GM19467 (cell line): ENCODE measurements at regions not wholly inside any gene's neighbourhood (a gene's known extent, or its start where the extent isn't known, plus 50 kb on each side); places are given as distances from the start of the nearest gene placed in this dataset.
A peak's percentile ranks its signal among the peaks of the same experiment; 100 is the strongest.

ENCODE experiments used
- ATAC-seq: cut with Tn5 transposase; IDR thresholded peaks from one replicate; pipeline ENCODE4 v1.9.1; 2021; ENCODE audit warnings: mild to moderate bottlenecking, moderate library complexity; ENCODE audit not compliant: unreplicated experiment

DNA sequence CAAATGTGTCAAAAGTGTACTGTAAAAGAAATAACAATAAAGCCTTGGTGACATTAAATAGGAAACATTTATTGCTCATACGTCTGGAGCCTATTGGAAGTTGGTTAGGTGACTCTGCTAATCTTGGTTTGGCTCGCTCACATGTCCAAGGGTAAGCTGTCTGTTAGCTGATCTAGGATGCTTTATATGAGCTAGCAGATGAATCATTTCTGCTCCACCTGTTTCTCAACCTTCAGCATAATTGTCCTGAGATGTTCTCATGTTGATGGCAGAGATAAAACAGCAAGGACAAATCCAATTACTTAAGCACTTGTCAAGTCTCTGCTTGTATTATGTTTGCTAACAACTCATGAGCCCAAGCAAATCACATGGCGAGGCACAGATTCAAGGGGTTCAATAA, 56.0 kb upstream of the CD53 start:
- no peak for ATAC-seq

DNA sequence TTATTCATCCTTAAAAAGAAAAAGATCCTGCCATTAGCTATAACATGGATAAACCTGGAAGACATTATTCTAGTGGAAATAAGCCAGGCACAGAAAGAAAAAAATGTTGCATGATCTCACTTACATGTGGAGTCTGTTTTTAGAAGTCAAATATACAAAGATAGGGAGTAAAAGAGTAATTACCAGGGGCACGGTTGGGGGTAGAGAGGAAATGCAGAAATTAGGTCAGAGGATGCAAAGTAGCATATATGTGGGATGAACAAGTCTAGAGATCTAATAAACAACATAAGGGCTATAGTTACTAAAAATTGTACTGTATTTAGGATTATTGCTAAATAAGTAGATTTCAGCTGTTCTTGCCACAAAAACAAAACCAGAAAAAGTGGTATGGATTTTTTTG, 61.4 kb upstream of the CD53 start:
- no peak for ATAC-seq

DNA sequence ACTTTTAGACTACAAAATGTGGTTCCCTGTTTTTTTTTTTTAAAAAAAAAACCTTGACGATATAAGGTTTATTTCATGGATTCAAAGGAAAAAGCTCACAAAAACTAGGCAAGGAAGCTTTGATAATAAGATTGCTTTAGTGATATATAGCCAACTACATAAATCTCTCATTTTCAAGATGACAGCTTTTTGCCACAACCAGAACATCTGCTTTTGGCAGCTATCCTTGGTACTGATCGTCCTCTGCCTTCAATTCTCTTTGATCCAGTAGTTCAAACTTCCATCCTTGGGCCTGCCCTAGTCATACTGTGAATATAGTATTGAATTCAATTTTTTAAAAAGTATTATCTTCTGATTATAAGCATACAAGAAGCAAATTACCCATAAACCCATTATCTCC, 72.9 kb upstream of the CD53 start:
- no peak for ATAC-seq

DNA sequence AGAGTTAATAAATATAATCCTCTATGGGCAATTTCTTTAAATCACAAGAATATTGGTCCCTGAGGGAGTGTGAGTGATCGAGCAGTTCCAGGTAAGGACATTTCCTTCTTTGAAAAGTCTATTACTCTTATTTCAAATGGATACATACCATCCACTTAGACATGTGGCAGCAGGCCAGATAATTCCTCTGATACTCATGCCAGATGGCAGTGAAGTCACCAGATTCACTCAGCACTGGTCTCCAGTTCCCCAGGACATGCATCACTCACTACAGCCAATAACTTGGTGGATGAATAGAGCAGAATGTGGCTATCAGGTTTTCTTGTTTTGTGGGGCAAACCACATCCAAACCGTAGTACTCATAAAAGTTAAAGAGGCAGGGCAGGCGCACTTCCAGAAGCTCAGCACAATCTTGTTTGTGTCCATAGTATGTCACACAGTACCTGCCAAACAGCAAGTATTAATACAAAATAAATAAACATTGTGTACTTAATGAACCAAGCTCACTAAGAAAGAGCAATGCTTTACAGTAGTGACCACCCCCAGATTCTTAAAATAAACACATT, 74.2 kb upstream of the CD53 start:
- no peak for ATAC-seq

DNA sequence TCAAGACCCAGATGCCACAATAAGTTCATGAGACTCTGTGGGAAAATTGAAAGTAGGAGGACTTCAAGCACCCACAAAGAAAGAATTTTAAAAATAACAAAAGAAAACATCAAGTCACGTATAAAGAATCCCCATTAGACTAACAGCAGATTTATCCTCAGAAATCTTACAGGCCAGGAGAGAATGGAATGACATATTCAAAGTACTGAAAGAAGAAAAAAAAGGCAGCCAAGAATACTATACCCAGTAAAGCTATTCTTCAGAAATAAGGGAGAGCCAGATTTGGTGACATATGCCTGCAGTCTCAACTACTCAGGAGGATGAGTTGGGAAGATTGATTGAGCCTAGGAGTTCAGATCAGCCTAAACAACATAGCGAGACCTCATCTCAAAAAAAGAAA, 84.3 kb upstream of the CD53 start:
- no peak for ATAC-seq

DNA sequence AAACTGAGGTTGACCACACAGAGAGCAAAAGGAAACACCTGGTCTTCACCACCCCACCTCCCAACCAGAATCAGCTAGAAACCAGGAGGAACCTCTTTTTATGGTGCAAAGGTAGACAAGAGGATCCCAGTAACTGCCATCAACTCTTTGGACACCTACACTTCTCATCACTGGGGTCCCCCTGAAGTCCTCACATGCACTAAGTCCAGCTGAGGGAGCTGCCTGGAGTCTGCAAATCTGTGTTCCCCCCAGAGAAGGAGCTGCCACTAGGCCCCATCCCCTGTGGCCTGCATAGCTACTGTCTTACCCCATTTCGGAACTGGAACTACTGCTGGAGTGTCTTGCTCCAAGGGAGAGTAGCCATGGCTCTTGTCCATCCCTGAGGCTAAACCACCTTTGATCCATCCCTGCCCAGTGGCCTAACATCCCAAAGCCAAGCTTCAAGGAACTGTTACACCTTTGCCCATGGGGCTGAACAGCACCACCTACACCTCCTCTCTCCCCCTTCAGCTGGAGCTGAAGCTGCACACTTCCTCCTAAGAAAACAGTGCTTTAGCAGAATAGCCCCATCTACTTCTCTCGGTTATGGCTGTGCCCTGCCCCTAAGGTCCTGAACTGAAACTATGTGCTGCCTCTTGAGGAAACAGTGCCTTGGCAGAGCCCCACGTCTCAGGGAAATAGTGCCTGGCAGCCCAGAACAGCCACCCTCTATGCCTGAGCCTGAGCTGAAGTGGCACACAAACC, 85.4 kb upstream of the CD53 start:
- peak; percentile 78 for ATAC-seq

DNA sequence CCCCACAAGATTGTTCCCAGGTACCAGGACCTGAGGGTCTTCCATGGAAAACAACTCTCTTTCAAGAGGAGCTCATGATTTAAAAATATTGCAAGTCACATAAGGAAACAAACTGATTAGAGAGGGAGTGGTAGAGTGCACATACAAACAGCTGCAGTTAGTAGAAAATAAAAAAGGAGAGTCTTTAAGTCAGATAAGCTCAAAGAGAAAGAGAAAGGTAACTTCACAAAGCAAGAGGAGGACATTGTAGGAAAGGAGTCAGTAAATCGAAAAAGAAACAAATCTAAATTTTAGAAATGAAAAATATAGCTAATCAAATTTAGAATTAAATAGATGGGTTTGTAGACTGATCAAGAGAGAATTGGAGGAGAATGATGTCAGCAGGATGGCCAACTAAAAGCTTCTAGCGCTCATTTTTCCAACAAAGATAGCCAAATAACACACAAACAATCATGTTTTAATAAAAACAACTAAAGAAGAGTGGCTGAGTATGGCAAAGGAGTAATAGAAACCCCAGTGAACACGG, 86.1 kb upstream of the CD53 start:
- ATAC-seq = peak; percentile 42

DNA sequence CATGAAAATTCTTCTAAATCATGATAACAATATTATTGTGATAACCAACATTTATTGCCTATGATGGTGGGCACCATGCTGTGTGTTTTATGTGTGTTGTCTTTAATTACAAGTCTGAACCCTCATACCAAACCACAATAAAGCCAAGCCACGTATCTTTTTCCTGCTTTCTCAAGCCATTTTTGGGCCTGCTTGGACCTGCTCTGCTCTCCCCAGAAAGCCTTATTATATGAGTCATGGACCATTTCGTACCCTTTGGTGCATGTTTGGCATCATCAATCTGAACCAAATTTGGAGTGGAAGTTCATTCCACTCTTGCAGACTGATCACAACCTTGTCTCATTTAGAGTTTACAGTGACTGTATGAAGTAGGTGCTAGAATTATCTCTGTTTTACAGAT, 87.3 kb upstream of the CD53 start:
- no peak for ATAC-seq

DNA sequence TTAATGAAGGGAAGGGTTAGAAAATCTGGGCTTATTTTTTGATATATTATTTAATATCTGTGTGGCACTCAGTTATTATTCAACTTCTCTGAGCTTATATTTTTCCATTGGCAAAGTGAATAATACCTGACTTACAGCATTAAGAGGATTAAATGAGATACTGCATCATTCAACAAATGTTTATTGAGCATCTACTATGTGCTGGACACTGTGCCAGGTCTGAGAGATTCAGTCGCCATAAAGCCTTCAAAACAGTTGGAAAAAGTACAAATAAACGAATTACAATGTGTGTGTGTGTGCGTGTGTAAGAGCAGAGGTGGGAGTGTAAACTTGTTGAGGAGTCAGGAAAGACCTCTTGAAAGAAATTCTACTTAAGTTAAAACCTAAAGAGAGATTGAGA, 87.9 kb upstream of the CD53 start:
- ATAC-seq = no peak

DNA sequence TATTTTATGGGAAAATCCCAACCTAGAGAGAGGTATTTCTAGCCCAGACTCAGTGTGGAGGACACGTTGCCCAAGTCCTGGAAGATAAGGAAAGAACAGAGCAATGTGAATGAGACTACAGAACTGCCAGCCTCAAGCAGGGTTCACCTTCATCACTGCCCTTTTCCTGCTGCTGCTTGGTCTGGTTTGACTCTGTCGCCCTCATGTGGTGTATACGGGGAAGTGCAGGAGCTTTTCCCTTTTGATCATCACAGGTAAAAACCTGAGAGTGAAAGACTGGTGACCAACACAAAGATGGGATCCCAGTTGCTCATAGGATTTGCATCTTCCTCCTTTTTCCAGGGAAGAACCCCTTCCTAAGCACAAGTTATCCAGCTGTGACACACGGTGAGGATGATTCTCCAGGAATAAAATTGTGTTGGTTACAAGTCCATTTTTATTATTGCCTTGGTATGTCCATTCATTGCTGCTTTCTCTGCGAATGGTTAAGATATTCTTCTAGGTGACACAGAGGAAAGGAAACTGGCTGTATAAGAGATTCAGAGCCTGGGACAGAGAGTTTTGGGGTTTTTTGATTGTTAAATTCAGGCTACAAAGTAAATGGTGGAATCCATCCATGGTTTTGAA, 89.5 kb upstream of the CD53 start:
- no peak for ATAC-seq

DNA sequence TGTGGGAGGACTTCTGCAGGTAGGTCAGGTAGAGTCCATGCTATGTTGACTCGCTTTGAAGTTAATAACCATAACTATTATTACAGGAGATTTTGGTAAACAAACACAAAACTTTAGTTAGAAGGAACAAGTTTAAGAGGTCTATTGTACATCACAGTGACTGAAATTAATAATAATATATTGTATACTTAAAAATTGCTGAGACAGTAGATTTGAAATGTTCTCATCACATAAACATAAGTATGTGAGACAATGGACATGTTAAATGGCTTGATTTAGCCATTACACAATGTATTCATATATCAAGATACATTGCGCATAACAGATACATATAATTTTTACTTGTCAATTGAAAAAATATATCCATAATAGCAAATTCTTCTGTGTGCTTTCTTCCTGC, 91.4 kb upstream of the CD53 start:
- no peak for ATAC-seq

DNA sequence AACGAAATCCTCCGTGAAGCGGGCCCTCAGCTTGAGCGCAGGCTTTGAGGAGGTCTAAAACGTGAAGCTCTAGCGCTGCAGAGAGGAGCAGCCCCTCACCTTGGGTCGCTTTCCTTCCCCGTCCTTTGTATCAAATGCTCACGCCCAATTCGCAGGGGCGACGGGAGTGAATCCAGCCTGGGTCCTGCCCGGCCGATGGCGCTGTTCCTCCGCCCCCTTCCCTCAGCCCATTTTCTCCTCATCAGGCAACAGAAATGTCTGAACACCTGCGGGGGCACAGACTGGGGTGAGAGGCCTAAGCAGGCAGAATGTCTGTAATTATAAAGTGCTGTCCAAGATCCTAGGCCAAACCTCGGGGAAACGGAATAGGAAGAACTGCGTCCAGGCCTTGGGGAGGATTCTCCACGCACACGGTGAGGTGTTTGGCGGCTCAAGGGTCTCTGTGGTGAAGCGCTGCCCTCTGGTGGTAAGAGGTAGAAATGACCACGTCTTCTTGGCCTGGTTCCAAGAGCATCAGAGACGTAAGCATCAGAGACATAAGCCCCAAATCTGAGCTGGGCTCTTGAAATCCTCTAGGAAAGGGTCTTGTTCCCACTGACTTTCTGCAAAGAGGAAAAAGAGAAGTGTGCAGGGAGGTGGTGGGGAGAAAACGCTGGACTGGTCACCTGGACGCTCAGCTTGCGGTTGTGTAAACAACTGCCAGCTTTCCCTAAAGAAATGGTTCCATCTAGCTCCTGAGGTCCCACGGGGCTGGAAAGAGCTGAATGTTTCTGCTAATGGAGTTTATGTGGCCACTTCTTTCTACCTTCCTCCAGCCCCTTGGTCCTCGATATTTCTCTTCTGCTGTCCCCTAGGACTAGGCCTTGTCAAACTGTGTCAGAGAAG, 92.1 kb upstream of the CD53 start:
- no peak for ATAC-seq

DNA sequence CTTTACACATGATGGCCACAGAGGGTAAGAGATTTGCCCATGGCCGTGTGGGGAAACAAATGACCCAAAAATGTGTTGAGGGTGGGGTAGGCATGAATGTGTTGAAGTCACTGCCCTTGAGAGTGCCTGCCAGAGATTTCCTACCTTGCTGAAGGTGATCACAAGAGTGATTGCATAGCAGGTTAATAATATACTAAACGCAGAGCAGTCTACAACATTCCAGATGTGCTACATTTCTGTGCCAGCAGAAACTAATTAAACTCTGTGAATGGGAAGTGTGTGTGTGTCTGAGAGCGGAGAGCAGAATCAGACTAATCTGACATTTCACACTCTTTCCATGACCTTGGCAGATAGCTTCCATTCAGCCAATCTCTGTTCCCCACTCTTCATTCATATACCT, 93.3 kb upstream of the CD53 start:
- ATAC-seq = no peak

DNA sequence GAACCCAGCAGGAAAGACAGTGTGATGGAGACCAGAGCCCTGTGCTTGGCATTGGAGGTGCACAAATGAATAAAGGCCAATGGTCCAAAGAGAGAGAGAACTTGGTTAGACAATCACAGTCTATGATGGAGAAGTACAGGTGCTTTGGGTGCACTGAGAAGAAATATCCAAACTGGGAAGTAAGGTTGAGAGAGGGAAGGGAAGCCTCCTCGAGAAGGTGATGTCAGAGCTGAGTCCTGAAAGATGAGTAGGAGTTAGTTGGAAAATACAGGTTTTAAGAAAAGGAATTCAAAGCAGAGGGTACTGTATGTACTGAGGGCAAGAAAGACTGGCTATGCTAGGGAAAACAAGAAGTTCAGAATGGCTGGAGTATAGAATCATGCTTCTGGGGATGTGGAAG, 94.1 kb upstream of the CD53 start:
- ATAC-seq = no peak

DNA sequence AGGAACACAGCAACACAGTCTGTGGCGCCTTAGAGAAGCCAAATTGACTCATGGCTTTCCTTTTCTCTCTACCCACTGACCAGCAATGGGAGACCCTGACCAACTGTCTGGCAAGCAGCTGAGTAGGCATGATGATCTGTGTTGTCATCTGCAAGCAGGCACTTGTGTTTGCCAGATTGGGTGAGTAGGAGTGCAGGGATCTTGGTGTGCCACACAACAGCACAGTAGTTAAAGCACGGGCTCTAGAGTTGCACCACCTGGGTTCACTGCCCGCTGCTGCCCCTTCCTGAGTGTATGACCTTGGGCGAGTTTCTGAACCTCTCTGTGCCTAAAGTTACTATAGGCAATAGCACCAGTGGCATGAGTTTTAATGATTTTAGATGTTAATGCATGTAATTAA, 95.7 kb upstream of the CD53 start:
- ATAC-seq = no peak

DNA sequence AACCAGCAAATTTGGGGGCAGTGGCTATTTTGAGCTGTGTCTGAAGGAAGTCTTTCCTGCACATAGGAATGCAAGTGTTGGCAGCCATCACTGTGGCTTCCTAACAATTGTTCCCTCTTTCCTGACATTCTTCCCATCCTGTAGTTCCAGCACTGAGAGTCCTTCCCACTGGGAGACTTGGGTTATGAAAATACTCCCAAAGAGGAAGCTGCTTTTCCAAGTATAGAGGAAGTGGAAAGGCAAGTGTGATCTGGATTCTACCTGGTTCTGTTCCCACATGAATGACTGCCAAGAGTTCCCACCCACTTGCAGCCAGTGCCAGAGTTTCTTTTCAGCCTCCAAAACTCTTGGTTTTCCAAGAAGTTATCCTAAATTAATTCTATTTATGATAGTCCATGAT, 98.5 kb upstream of the CD53 start:
- ATAC-seq = no peak

DNA sequence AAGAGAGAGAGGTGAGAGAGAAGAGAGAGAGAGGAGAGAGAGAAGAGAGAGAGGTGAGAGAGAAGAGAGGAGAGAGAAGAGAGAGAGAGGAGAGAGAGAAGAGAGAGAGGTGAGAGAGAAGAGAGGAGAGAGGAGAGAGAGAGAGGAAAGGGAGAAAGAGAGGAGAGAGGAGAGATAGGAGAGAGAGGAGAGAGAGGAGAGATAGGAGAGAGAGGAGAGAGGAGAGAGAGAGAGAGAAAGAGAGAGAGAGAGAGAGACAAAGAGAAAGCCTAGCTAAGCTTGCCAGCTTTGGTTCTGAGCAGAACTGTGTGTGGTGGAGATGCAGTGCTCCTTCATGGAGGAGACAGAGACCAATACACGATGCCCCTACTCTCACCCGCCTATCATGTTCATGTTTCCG, 99.1 kb upstream of the KCNA3 start:
- no peak for ATAC-seq

DNA sequence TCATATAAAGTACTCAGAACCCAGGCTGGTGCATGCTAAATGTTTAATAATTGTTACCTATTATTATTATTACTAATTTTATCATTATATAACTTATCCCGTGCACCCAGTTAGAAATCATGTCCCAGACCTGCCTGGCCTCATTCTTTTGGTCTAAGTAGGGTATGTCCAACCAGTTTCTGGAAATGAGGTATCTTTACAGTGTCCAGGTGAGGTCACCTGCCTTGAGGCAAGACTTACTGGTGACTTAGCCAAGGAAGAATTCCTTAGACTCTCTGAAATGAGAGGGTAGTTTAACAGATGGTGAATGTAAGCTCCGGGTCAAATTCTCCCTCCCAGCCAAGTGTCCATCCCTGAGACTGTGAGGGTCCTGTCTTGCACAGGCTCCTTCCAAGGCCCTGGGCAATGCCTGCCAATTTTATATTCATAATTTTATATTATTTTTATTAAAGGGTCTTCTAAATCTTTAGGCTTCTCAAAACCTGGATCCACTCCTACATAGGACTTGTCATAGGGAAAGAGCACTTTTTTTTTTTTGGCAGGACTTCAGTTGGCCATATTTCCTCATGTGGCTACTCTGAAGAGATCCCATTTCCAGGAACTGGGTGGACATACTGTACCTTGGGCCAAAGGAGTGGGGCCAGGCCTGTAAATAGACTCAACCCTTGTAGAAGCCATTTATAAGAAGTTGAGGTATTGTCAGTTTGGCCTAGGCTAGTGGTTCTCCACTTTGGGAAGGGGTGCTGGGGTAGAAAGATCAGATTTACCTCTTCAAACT, 96.7 kb upstream of the KCNA3 start:
- ATAC-seq = no peak

DNA sequence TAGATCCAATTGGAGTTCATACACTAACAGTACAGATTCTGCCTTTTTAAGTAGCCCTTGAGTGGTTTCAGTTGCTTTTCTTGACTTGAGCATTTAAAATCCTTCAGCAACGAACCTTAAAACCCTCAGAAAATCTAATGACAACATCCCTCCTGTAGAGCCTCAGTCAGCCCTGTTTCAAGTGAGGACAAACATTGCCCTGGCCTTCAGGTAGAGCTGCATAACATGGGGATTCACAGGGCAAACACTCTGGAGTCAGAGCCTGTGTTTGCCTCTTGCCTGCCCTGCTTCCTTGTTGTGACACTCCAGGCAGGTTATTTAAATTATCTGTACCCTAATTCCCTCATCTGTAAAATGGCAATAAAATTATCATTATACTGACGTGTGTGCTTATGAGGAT, 96.1 kb upstream of the KCNA3 start:
- ATAC-seq = no peak

DNA sequence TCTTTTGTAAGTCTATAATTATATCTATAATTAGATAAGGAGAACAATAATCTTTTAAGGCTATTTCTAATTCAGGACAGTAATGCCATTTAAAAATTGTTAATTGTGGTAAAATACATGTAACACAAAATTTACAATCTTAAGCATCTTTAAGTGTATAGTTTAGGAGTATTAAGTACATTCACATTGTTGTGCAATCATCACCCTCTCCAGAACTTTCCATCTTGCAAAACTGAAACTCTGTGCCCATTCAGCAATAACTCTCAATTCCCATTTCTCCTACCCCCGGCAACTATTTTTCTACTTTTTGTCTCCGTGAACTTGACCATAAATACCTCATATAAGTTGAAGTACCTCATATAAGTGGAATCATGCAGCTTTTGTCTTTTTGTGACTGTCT, 93.9 kb upstream of the KCNA3 start:
- no peak for ATAC-seq

DNA sequence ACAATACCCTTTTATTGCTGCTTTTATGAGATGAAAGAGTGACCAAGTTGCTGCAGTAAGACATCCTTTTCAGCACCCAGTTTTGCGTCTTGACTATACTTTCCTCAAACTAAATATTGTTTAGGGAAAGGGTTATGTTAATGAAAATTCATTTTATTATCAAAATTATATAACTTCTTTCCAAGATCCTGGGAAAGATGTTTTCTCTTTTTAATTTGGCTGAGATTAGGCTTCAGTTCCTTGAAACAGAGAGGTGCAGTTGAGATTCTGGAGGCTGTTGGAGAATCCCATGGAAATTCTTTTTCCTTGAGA, 91.6 kb upstream of the KCNA3 start:
- ATAC-seq = no peak
